ENCODE measurements at regions not wholly inside any gene's neighbourhood (a gene's known extent, or its start where the extent isn't known, plus 50 kb on each side); places are given as distances from the start of the nearest gene placed in this dataset.

DNA sequence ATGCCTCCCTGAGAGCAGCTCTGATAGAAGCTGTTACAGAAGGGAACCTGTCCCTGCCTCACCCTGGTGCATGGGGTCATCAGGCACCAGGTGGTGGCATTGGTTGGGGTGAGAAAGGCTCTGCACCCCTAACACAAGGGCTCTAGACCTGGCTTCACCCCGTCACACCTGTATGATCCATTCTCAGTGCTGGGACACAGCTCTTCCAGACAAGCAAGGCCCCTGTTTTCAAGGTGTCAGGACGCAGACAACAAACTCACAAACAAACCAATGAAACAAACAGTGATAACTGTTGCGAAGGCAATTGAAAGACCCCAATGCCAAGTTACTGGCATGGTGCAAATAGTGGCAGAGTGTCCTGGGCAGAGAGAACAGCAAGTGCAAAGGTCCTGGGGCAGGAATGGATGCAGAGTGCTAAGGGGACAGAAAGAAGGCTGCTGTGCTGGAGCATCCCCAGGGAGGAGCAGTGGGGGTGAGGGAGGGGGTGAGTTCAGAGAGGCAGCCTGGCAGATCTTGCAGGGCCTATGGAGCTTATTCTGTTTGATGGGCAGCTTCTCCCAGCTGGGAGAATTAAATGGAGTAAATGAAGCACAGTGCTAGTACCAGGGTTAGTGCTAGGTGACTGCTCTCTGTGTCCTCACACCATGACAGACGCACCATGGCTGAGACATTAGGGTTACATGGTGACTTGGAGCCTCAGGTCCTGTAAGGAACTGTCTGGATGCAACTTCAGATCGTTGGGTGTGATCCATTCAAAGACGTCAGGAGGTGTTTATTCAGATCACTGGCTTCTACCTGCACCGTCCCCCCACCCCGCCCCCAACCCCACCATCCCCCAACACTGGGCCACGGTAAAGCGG is 67.9 kb upstream of the UNC5A start:
- TF ChIP-seq POLR2A (IDR thresholded peaks at IDR 0.05) = no peak
- TF ChIP-seq, protein P1, sequence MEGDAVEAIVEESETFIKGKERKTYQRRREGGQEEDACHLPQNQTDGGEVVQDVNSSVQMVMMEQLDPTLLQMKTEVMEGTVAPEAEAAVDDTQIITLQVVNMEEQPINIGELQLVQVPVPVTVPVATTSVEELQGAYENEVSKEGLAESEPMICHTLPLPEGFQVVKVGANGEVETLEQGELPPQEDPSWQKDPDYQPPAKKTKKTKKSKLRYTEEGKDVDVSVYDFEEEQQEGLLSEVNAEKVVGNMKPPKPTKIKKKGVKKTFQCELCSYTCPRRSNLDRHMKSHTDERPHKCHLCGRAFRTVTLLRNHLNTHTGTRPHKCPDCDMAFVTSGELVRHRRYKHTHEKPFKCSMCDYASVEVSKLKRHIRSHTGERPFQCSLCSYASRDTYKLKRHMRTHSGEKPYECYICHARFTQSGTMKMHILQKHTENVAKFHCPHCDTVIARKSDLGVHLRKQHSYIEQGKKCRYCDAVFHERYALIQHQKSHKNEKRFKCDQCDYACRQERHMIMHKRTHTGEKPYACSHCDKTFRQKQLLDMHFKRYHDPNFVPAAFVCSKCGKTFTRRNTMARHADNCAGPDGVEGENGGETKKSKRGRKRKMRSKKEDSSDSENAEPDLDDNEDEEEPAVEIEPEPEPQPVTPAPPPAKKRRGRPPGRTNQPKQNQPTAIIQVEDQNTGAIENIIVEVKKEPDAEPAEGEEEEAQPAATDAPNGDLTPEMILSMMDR (IDR thresholded peaks at IDR 0.05) = no peak

Measured in tibial nerve (tissue), 3 donors.